NOMO-1 treated with dmso at 0.1 percent for 144 hours (cell line): ENCODE measurements at regions not wholly inside any gene's neighbourhood (a gene's known extent, or its start where the extent isn't known, plus 50 kb on each side); places are given as distances from the start of the nearest gene placed in this dataset.
"Not testable (repeated sequence)": the region's sequence is repeated elsewhere in the genome, so short reads cannot be mapped to it uniquely, and the experiment has no call there.

ENCODE experiments used
- DNase-seq: peaks from one replicate; lab custom pipeline; 2025; ENCODE audit not compliant: unreplicated experiment; lab: John Stamatoyannopoulos, UW

GRCh38 chr7:92976931-92977330 is 140.6 kb upstream of the CDK6 start:
- DNase-seq = no peak

- DNase-seq = no peak
These were observed 137.6 kb upstream of the CDK6 start for GRCh38 chr7:92973974-92974373.

GRCh38 chr7:92973293-92973731 is 136.9 kb upstream of the CDK6 start:
- DNase-seq = no peak

- DNase-seq = no peak
These were observed 136.1 kb upstream of the CDK6 start for GRCh38 chr7:92972441-92972840.

- DNase-seq = no peak
These were observed 132.7 kb upstream of the CDK6 start for GRCh38 chr7:92969061-92969460.

GRCh38 chr7:92968502-92968901 is 132.1 kb upstream of the CDK6 start:
- no peak for DNase-seq

GRCh38 chr7:92967238-92967637 is 130.9 kb upstream of the CDK6 start:
- DNase-seq = no peak

GRCh38 chr7:92964141-92964540 is 127.8 kb upstream of the CDK6 start:
- DNase-seq = no peak

- DNase-seq = no peak
These were observed 127.2 kb upstream of the CDK6 start for GRCh38 chr7:92963566-92963965.

- DNase-seq = no peak
These were observed 125.6 kb upstream of the CDK6 start for GRCh38 chr7:92961961-92962360.

GRCh38 chr7:92956575-92956974 is 120.2 kb upstream of the CDK6 start:
- no peak for DNase-seq

- no peak for DNase-seq
These were observed 118.7 kb upstream of the CDK6 start for GRCh38 chr7:92955081-92955480.

GRCh38 chr7:92953657-92954056 is 117.3 kb upstream of the CDK6 start:
- DNase-seq = no peak

GRCh38 chr7:92949748-92950147 is 113.4 kb upstream of the CDK6 start:
- DNase-seq = no peak

GRCh38 chr7:92945840-92946239 is 109.5 kb upstream of the CDK6 start:
- DNase-seq = no peak

GRCh38 chr7:92944633-92945032 is 108.3 kb upstream of the CDK6 start:
- no peak for DNase-seq

GRCh38 chr7:92942706-92943105 is 106.3 kb upstream of the CDK6 start:
- not testable (repeated sequence) for DNase-seq

GRCh38 chr7:92939666-92940360 is 103.4 kb upstream of the CDK6 start:
- DNase-seq = no peak

GRCh38 chr7:92934096-92934495 is 97.7 kb upstream of the CDK6 start:
- DNase-seq = no peak

GRCh38 chr7:92932450-92932849 is 96.1 kb upstream of the CDK6 start:
- no peak for DNase-seq

GRCh38 chr7:92930404-92930803 is 94.0 kb upstream of the CDK6 start:
- DNase-seq = no peak

- no peak for DNase-seq
These were observed 90.3 kb upstream of the CDK6 start for GRCh38 chr7:92926697-92927044.

GRCh38 chr7:92925876-92926696 is 89.7 kb upstream of the CDK6 start:
- no peak for DNase-seq
